Type B pancreatic cell (in vitro differentiated cells): ENCODE measurements at regions not wholly inside any gene's neighbourhood (a gene's known extent, or its start where the extent isn't known, plus 50 kb on each side); places are given as distances from the start of the nearest gene placed in this dataset.

Source experiments
- DNase-seq: peaks from one replicate; pipeline ENCODE4 v3.0.0; 2021; ENCODE audit warnings: mixed read lengths; ENCODE audit not compliant: unreplicated experiment; ENCODE audit errors: extremely low spot score
- H3K27ac Mint-ChIP-seq: 2 replicates; pipeline ENCODE4 v1.8.0; 2021; ENCODE audit warnings: mild to moderate bottlenecking, mixed read lengths
- H3K27me3 Mint-ChIP-seq: 2 replicates; pipeline ENCODE4 v1.8.0; 2021; ENCODE audit warnings: mixed read lengths
- H3K36me3 Mint-ChIP-seq: 2 replicates; pipeline ENCODE4 v1.8.0; 2021; ENCODE audit warnings: mixed read lengths
- H3K4me1 Mint-ChIP-seq: one replicate; pipeline ENCODE4 v1.8.0; 2021; ENCODE audit warnings: mixed read lengths; ENCODE audit not compliant: unreplicated experiment
- H3K4me3 Mint-ChIP-seq: 2 replicates; pipeline ENCODE4 v1.8.0; 2021; ENCODE audit warnings: mild to moderate bottlenecking, mixed read lengths
- H3K9me3 Mint-ChIP-seq: 2 replicates; pipeline ENCODE4 v1.8.0; 2021; ENCODE audit warnings: mixed read lengths
- TF ChIP-seq, protein P1 (sequence below): fragments of 200-600 bp; sonication (generic); conservative IDR thresholded peaks from 2 replicates; pipeline ENCODE4 v1.5.0; 2021; ENCODE audit warnings: antibody characterized with exemption, mild to moderate bottlenecking

DNA sequence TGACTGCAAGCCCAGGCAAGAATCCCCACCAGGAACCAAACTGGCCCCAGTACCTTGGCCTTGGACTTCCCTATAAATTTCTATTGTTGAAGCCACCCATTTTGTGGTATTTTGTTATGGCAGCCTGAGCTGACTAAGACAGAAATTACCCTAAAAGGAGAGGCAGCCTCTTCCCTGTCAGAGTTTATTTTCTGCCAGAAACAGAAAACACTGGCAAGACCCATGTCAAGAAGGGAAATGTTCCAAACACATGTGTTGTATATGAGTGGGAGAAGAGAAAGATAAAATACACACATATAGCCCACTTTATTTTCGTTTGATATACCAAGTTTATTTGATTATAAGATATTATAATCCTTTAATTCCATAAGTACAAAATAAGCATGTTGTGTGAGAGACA is 225.1 kb upstream of the FSHR start:
- Mint-ChIP-seq H3K36me3 (no peaks in the 10 kb centered on the region), H3K27me3 (no peaks in the 10 kb centered on the region), H3K4me3 (no peak overlapping the region), H3K9me3 (no peaks in the 10 kb centered on the region), H3K4me1 (no peaks in the 10 kb centered on the region), H3K27ac (no peak overlapping the region)
- DNase-seq: no peak
- TF ChIP-seq, protein P1, sequence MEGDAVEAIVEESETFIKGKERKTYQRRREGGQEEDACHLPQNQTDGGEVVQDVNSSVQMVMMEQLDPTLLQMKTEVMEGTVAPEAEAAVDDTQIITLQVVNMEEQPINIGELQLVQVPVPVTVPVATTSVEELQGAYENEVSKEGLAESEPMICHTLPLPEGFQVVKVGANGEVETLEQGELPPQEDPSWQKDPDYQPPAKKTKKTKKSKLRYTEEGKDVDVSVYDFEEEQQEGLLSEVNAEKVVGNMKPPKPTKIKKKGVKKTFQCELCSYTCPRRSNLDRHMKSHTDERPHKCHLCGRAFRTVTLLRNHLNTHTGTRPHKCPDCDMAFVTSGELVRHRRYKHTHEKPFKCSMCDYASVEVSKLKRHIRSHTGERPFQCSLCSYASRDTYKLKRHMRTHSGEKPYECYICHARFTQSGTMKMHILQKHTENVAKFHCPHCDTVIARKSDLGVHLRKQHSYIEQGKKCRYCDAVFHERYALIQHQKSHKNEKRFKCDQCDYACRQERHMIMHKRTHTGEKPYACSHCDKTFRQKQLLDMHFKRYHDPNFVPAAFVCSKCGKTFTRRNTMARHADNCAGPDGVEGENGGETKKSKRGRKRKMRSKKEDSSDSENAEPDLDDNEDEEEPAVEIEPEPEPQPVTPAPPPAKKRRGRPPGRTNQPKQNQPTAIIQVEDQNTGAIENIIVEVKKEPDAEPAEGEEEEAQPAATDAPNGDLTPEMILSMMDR: no peak

GRCh38 chr2:49371128-49371701 is 216.9 kb upstream of the FSHR start:
- Mint-ChIP-seq H3K9me3 (no peaks in the 10 kb centered on the region), H3K4me3 (no peak overlapping the region), H3K27me3 (peaks cover 5% of the 10 kb centered on the region), H3K27ac (no peak overlapping the region), H3K36me3 (no peaks in the 10 kb centered on the region), H3K4me1 (no peaks in the 10 kb centered on the region)
- no peak for DNase-seq
- TF ChIP-seq, protein P1: no peak

DNA sequence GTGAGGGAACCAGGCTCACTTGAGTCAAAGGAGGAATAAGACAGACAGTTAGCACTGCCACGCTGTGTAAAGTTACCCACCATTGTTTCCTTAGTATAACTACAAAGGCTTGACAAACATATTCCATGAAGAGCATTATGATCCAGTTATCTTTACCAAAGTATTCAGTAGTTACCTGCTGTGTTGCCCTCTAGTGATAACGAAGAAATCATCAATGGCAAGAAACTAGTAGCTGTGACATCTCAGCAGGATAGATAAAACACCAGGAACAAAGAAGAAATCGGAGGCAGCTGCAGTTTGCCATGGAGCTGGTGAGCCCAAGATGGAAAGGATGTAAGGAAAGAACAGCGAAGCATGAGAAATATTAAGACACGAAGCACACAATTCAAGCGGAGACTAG is 215.3 kb upstream of the FSHR start:
- DNase-seq: no peak
- Mint-ChIP-seq H3K4me1 (no peaks in the 10 kb centered on the region), H3K9me3 (no peaks in the 10 kb centered on the region), H3K27me3 (peaks cover 5% of the 10 kb centered on the region), H3K27ac (no peak overlapping the region), H3K36me3 (no peaks in the 10 kb centered on the region), H3K4me3 (no peak overlapping the region)
- TF ChIP-seq, protein P1: no peak

- TF ChIP-seq, protein P1: no peak
- Mint-ChIP-seq H3K27me3 (peaks cover 5% of the 10 kb centered on the region), H3K36me3 (no peaks in the 10 kb centered on the region), H3K27ac (no peak overlapping the region), H3K4me1 (no peaks in the 10 kb centered on the region), H3K4me3 (no peak overlapping the region), H3K9me3 (no peaks in the 10 kb centered on the region)
- DNase-seq: no peak
These were observed 214.8 kb upstream of the FSHR start for GRCh38 chr2:49369101-49369500.

DNA sequence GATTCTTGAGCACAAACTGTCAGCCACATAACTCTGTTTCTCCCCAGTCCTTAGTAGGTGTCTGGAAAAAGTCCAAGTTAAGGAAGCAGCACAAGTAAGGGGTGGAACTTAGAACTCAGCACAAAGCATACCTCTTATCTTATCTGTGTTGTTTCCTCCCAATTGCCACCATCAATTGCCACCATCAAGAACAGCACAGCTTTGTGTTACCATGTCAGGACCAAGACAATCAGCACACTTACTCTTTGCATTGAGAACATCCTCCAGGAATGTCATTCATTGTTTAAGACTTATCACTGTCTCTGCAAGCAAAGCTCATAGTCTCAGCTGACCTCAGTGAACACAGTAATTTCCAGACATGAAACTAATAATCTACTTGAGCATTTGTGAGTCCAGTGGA is 212.7 kb upstream of the FSHR start:
- H3K36me3 Mint-ChIP-seq: no peaks in the 10 kb centered on the region
- H3K27ac Mint-ChIP-seq: no peak overlapping the region

More for the DNA sequence above, 212.7 kb upstream of the FSHR start:
- H3K9me3 Mint-ChIP-seq: peaks cover 7% of the 10 kb centered on the region
- H3K27me3 Mint-ChIP-seq: peaks cover 5% of the 10 kb centered on the region
- DNase-seq: no peak
- H3K4me3 Mint-ChIP-seq: no peak overlapping the region
- no peaks in the 10 kb centered on the region for H3K4me1 Mint-ChIP-seq
- TF ChIP-seq, protein P1: no peak
